ENCODE measurements at regions not wholly inside any gene's neighbourhood (a gene's known extent, or its start where the extent isn't known, plus 50 kb on each side); places are given as distances from the start of the nearest gene placed in this dataset.

GRCh38 chr5:36507332-36507952 is 99.0 kb upstream of the SLC1A3 start:
- TF ChIP-seq POLR2A (IDR thresholded peaks at IDR 0.05) (no peak), CTCF (IDR thresholded peaks at IDR 0.05) (peak in 5 of 7 experiments; percentile 46 to 81 (median 72)), EP300 (IDR thresholded peaks at IDR 0.05) (no peak), POLR2AphosphoS5 (IDR thresholded peaks at IDR 0.05) (no peak)

All from stomach (tissue), 4 donors.